ENCODE measurements at regions not wholly inside any gene's neighbourhood (a gene's known extent, or its start where the extent isn't known, plus 50 kb on each side); places are given as distances from the start of the nearest gene placed in this dataset.

- H3K36me3 ChIP-seq: no peaks in the 10 kb centered on the region
- no peaks in the 10 kb centered on the region for H3K9me3 ChIP-seq
- TF ChIP-seq CTCF (IDR thresholded peaks at IDR 0.05) (no peak), EP300 (IDR thresholded peaks at IDR 0.05) (no peak), POLR2A (IDR thresholded peaks at IDR 0.05) (no peak)
- no peak overlapping the region for H3K27ac ChIP-seq
- H3K4me3 ChIP-seq: no peak overlapping the region
- 93 to 97% (median 96%) methylated on average over 14 of the region's 14 CpGs for WGBS, 3 donors
- peak in 1 of 5 donors; percentile 19 for DNase-seq
- intact Hi-C loops (cut with DNase I): no loop called here
- H3K27me3 ChIP-seq: no peaks in the 10 kb centered on the region
- H3K4me1 ChIP-seq (ENCODE audit: insufficient read depth): peaks cover 3% of the 10 kb centered on the region
Measured at GRCh38 chr11:69922596-69923111, 103.4 kb upstream of the FGF3 start.

GRCh38 chr11:69923196-69923595 lies 104.0 kb upstream of the FGF3 start:
- Histone ChIP-seq H3K9me3 (no peaks in the 10 kb centered on the region), H3K27ac (no peak overlapping the region), H3K27me3 (no peaks in the 10 kb centered on the region), H3K36me3 (no peaks in the 10 kb centered on the region), H3K4me3 (no peak overlapping the region), H3K4me1 (ENCODE audit: insufficient read depth) (peaks cover 3% of the 10 kb centered on the region)
- TF ChIP-seq CTCF (IDR thresholded peaks at IDR 0.05): no peak
- 80 to 83% (median 80%) methylated on average over 7 of the region's 7 CpGs for WGBS, 3 donors
- intact Hi-C loops (cut with DNase I): no loop called here
- DNase-seq: peak in 1 of 5 donors; percentile 8

GRCh38 chr11:69923641-69924307 lies 104.6 kb upstream of the FGF3 start:
- intact Hi-C loops (cut with DNase I): no loop called here

GRCh38 chr11:69924308-69925161 lies 105.3 kb upstream of the FGF3 start:
- H3K27ac ChIP-seq: no peak overlapping the region
- intact Hi-C loops (cut with DNase I): no loop called here

More at GRCh38 chr11:69923641-69924307, 104.6 kb upstream of the FGF3 start:
- no peaks in the 10 kb centered on the region for H3K9me3 ChIP-seq
- no peaks in the 10 kb centered on the region for H3K27me3 ChIP-seq
- H3K36me3 ChIP-seq: no peaks in the 10 kb centered on the region
- no peak overlapping the region for H3K27ac ChIP-seq
- no peaks in the 10 kb centered on the region for H3K4me1 ChIP-seq (ENCODE audit: insufficient read depth)
- TF ChIP-seq EP300 (IDR thresholded peaks at IDR 0.05) (no peak), CTCF (IDR thresholded peaks at IDR 0.05) (no peak)
- no peak overlapping the region for H3K4me3 ChIP-seq
- 90 to 93% (median 93%) methylated on average over 13 of the region's 13 CpGs for WGBS, 3 donors
- DNase-seq: peak in 1 of 5 donors; percentile 7

More at GRCh38 chr11:69924308-69925161, 105.3 kb upstream of the FGF3 start:
- H3K36me3 ChIP-seq: no peaks in the 10 kb centered on the region
- H3K27me3 ChIP-seq: no peaks in the 10 kb centered on the region
- H3K9me3 ChIP-seq: no peaks in the 10 kb centered on the region
- WGBS, 3 donors: 82 to 90% (median 89%) methylated on average over 2 of the region's 2 CpGs
- TF ChIP-seq POLR2A (IDR thresholded peaks at IDR 0.05): no peak
- no peak for TF ChIP-seq EP300 (IDR thresholded peaks at IDR 0.05)
- TF ChIP-seq CTCF (IDR thresholded peaks at IDR 0.05): no peak
- peak in 1 of 5 donors; percentile 5 for DNase-seq
- no peaks in the 10 kb centered on the region for H3K4me1 ChIP-seq (ENCODE audit: insufficient read depth)
- no peak overlapping the region for H3K4me3 ChIP-seq

All from ovary (tissue), 7 donors.